Esophagus muscularis mucosa (tissue), 4 donors: ENCODE measurements at regions not wholly inside any gene's neighbourhood (a gene's known extent, or its start where the extent isn't known, plus 50 kb on each side); places are given as distances from the start of the nearest gene placed in this dataset.

Experiments
- DNase-seq: peaks from one replicate; pipeline ENCODE4 v3.0.0-alpha.2; 2017; ENCODE audit errors: extremely low spot score
- H3K27ac ChIP-seq, 4 donors: fragments of 200-600 bp; sonication (generic); replicated peaks in 1 of 4; 1 replicate in 3 of 4; 2 replicates in 1 of 4; pipeline ENCODE4 v1.5.1; 2016 to 2019; ENCODE audit warnings: mild to moderate bottlenecking in 1 of 4
- H3K27me3 ChIP-seq, 4 donors: fragments of 200-600 bp; sonication (generic); one replicate each; pipeline versions ENCODE4 v1.5.1 to v1.6.0; 2016 to 2019
- H3K36me3 ChIP-seq, 4 donors: fragments of 200-600 bp; sonication (generic); one replicate each; pipeline ENCODE4 v1.5.1; 2016 to 2019
- H3K4me1 ChIP-seq, 4 donors: fragments of 200-600 bp; sonication (generic); one replicate each; pipeline ENCODE4 v1.5.1; 2016 to 2019
- H3K4me3 ChIP-seq, 4 donors: fragments of 200-600 bp; sonication (generic); 1 replicate in 2 of 4; 2 replicates in 2 of 4; pipeline ENCODE4 v1.5.1; 2016 to 2019; ENCODE audit warnings: mild to moderate bottlenecking in 4 of 4, moderate library complexity in 1 of 4
- H3K9me3 ChIP-seq, 4 donors: fragments of 200-600 bp; sonication (generic); 1 replicate in 3 of 4; 2 replicates in 1 of 4; pipeline ENCODE4 v1.5.1; 2016 to 2019
- EP300 ChIP-seq: sonication (generic); formaldehyde crosslinking; IDR thresholded peaks from one replicate; pipeline ENCODE4 v1.6.1; 2017; ENCODE audit warnings: antibody characterized with exemption
- POLR2A ChIP-seq: fragments of 450-650 bp; IDR thresholded peaks from one replicate; pipeline ENCODE4 v1.6.1; 2017; ENCODE audit warnings: antibody characterized with exemption, moderate library complexity, mild to moderate bottlenecking, low read depth
- POLR2AphosphoS5 ChIP-seq, 2 donors: sonication (generic); formaldehyde crosslinking; IDR thresholded peaks; one replicate each; pipeline ENCODE4 v1.6.1; 2017; ENCODE audit warnings: antibody characterized with exemption in 2 of 2
- WGBS: methylation state at CpG from one replicate; pipeline ENCODE4 v1.1.5; 2018; 5-methylcytosine and 5-hydroxymethylcytosine counted together
- intact Hi-C: fragments of 100-400 bp; cut with DNase I; formaldehyde crosslinking; loops from one replicate; pipeline ENCODE4 v1.15.1; 2023
- TF ChIP-seq, protein P1 (sequence below), 3 experiments: fragments of 200-600 bp in 2 of 3; fragments of 450-650 bp in 1 of 3; sonication (generic) in 2 of 3; IDR thresholded peaks; one replicate each; pipeline ENCODE4 v1.5.1; 2017 to 2019; ENCODE audit warnings: antibody characterized with exemption in 3 of 3, mild to moderate bottlenecking in 2 of 3, moderate library complexity in 1 of 3

DNA sequence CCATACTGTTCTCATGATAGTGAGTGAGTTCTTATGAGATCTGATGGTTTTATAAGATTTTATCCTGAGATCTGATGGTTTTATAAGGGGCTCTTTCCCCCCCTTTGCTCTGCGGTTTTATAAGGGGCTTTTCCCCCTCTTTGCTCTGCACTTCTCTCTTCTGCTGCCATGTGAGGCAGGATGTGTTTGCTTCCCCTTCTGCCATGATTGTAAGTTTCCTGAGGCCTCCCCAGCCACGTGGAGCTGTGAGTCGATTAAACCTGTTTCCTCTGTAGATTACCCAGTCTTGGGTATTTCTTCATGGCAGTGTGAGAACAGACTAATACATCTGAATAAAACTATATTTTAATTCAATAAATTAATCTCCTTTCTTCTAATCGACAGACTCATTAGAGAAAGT lies 64.9 kb upstream of the ZSWIM6 start:
- Histone ChIP-seq H3K4me1 (no peaks in the 10 kb centered on the region), H3K27ac (no peak overlapping the region), H3K9me3 (no peaks in the 10 kb centered on the region), H3K27me3 (no peaks in the 10 kb centered on the region), H3K4me3 (no peak overlapping the region), H3K36me3 (no peaks in the 10 kb centered on the region)
- WGBS = 73% methylated on average over 4 of the region's 4 CpGs
- DNase-seq = no peak
- intact Hi-C loops = no loop called here
- TF ChIP-seq POLR2AphosphoS5 (IDR thresholded peaks at IDR 0.05) (no peak), EP300 (no peak)

DNA sequence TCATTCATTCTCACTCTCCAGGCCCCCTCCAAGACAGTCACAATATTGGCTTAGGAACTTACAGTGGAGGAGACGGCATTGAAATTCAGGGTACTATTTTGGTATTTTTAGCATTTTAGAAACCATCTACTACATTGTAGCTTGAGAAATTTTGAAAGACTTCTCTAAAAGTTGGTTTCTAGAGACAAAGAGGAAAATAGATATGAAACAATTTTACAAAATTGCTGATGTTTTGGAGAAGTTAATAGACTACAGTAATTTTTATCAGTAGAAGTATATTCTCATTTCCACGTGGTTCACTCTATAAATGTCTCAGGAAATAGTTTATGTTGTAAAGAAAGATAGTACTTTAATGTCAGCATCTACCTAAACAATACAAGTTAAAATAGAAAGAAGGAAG lies 63.2 kb upstream of the ZSWIM6 start:
- DNase-seq = no peak
- Histone ChIP-seq H3K4me3 (no peak overlapping the region), H3K4me1 (peaks cover 0 to 2% (median 2%) of the 10 kb centered on the region in 4 donors), H3K36me3 (no peaks in the 10 kb centered on the region), H3K9me3 (no peaks in the 10 kb centered on the region), H3K27ac (no peak overlapping the region), H3K27me3 (no peaks in the 10 kb centered on the region)
- intact Hi-C loops = no loop called here
- TF ChIP-seq EP300 = no peak
- TF ChIP-seq POLR2AphosphoS5 (IDR thresholded peaks at IDR 0.05) = no peak
- TF ChIP-seq, protein P1, sequence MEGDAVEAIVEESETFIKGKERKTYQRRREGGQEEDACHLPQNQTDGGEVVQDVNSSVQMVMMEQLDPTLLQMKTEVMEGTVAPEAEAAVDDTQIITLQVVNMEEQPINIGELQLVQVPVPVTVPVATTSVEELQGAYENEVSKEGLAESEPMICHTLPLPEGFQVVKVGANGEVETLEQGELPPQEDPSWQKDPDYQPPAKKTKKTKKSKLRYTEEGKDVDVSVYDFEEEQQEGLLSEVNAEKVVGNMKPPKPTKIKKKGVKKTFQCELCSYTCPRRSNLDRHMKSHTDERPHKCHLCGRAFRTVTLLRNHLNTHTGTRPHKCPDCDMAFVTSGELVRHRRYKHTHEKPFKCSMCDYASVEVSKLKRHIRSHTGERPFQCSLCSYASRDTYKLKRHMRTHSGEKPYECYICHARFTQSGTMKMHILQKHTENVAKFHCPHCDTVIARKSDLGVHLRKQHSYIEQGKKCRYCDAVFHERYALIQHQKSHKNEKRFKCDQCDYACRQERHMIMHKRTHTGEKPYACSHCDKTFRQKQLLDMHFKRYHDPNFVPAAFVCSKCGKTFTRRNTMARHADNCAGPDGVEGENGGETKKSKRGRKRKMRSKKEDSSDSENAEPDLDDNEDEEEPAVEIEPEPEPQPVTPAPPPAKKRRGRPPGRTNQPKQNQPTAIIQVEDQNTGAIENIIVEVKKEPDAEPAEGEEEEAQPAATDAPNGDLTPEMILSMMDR (IDR thresholded peaks at IDR 0.05) = no peak
- no peak for TF ChIP-seq POLR2A
- WGBS = 48% methylated on average over 2 of the region's 2 CpGs

DNA sequence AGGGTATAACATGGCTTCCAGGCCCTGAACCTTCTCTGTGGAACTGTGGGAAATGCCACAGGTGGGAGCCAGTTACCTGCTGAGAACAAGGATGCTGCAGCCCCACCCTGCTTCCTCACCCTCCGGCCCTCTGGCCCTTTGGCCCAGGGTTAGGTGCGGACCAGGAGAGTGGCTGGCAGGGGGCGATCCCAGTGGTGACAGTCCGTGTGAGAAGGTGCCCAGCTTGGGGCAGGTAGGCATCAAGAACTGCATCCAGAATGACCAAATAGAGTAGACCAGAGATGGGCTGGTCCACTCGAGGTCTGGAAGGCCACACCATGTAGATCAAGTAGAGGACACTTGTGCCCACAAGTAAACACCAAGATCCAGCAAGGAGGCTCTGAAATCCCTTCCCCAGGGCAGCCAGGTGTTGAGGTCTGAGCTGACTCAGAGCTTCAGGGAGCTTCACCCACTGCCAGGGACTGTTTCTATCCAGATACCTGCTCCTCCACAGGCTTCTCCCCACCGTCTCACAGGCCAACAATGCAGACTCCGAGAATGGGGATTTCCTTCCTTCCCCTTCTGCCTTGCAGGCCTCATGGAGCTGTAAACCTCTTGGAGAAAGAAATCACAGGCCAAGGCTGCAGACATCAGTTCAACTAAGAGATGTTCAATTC lies 61.4 kb upstream of the ZSWIM6 start:
- DNase-seq = no peak

DNA sequence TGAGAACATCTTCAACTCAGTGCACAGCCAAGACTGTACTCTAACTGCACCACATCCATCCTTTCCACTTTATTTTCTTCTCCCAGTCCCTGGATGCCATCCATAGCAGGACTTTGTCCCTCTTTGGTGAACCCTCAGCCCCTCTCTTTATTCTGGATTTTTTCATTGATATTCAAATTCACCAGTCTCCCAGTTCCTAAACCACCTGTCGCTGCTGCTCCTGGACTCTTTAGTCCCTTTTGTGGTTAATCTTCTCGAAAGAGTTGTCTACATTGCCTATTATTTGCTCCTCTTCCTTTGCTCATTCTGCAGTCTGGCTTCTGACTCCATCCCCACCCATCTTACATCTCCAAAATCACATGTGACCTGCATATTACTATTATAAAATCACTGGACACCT lies 59.4 kb upstream of the ZSWIM6 start:
- no peak for DNase-seq
- intact Hi-C loops = loop anchor here (10.0 kb wide), 1 partner anchor 52 kb away; no protein-coding TSS in a partner anchor
- WGBS = 89% methylated on average over 2 of the region's 2 CpGs

More for the DNA sequence above, 61.4 kb upstream of the ZSWIM6 start:
- Histone ChIP-seq H3K4me3 (no peak overlapping the region), H3K9me3 (no peaks in the 10 kb centered on the region), H3K4me1 (peaks cover 4 to 20% (median 18%) of the 10 kb centered on the region in 4 donors), H3K27me3 (no peaks in the 10 kb centered on the region), H3K27ac (no peak overlapping the region), H3K36me3 (no peaks in the 10 kb centered on the region)
- intact Hi-C loops = loop anchor here (10.0 kb wide), 1 partner anchor 54 kb away; no protein-coding TSS in a partner anchor
- TF ChIP-seq POLR2AphosphoS5 (IDR thresholded peaks at IDR 0.05) = no peak
- TF ChIP-seq, protein P1 (IDR thresholded peaks at IDR 0.05) = no peak
- TF ChIP-seq POLR2A = no peak
- no peak for TF ChIP-seq EP300
- WGBS = 92% methylated on average over 6 of the region's 7 CpGs

DNA sequence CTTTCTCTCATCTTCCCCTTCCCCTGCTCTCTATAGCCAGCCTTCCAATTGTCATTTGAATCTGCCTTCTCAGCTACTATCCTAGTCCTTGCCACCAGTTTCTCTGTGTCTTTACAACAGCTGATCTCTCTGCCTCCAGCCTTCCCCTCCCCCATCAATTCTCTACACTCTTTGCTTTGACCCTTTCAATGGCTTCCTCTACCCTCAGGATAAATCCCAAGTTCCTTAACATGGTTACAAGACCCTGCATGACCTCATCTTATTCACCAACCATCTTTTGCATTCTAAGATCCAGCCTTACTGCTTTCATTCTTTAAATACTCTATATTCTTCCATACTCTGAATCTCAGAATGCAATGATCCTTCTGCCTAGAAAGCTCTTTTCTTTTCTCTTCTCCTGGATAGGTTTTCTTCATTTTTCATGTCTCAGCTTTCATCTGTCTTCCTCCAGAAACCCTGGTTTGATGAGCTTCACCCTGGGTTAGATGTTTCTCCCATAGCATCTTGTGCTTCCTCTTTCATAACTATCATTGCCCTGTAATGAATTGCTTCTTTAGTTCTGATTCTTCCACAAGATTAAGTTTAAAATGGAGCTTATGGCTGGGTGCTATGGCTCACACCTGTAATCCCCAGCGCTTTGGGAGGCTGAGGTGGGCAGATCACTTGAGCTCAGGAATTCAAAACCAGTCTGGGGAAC lies 58.6 kb upstream of the ZSWIM6 start:
- intact Hi-C loops = loop anchor here (10.0 kb wide), 1 partner anchor 51 kb away; no protein-coding TSS in a partner anchor
- Histone ChIP-seq H3K27ac (no peak overlapping the region), H3K36me3 (no peaks in the 10 kb centered on the region), H3K4me1 (peaks cover 4 to 35% (median 27%) of the 10 kb centered on the region in 4 donors), H3K4me3 (no peak overlapping the region), H3K27me3 (no peaks in the 10 kb centered on the region), H3K9me3 (no peaks in the 10 kb centered on the region)
- no peak for DNase-seq
- TF ChIP-seq, protein P1 (IDR thresholded peaks at IDR 0.05) = no peak
- no peak for TF ChIP-seq POLR2A
- TF ChIP-seq EP300 = no peak
- TF ChIP-seq POLR2AphosphoS5 (IDR thresholded peaks at IDR 0.05) = no peak
- WGBS = 100% methylated on average over 1 of the region's 1 CpG

More for the DNA sequence above, 59.4 kb upstream of the ZSWIM6 start:
- no peak overlapping the region for H3K4me3 ChIP-seq
- H3K27ac ChIP-seq = no peak overlapping the region
- no peaks in the 10 kb centered on the region for H3K9me3 ChIP-seq
- no peaks in the 10 kb centered on the region for H3K36me3 ChIP-seq
- peaks cover 4 to 33% (median 26%) of the 10 kb centered on the region in 4 donors for H3K4me1 ChIP-seq
- H3K27me3 ChIP-seq = no peaks in the 10 kb centered on the region
- TF ChIP-seq, protein P1 (IDR thresholded peaks at IDR 0.05) = no peak
- no peak for TF ChIP-seq POLR2A
- TF ChIP-seq EP300 = no peak
- TF ChIP-seq POLR2AphosphoS5 (IDR thresholded peaks at IDR 0.05) = no peak
